ENCODE measurements at regions not wholly inside any gene's neighbourhood (a gene's known extent, or its start where the extent isn't known, plus 50 kb on each side); places are given as distances from the start of the nearest gene placed in this dataset.

DNA sequence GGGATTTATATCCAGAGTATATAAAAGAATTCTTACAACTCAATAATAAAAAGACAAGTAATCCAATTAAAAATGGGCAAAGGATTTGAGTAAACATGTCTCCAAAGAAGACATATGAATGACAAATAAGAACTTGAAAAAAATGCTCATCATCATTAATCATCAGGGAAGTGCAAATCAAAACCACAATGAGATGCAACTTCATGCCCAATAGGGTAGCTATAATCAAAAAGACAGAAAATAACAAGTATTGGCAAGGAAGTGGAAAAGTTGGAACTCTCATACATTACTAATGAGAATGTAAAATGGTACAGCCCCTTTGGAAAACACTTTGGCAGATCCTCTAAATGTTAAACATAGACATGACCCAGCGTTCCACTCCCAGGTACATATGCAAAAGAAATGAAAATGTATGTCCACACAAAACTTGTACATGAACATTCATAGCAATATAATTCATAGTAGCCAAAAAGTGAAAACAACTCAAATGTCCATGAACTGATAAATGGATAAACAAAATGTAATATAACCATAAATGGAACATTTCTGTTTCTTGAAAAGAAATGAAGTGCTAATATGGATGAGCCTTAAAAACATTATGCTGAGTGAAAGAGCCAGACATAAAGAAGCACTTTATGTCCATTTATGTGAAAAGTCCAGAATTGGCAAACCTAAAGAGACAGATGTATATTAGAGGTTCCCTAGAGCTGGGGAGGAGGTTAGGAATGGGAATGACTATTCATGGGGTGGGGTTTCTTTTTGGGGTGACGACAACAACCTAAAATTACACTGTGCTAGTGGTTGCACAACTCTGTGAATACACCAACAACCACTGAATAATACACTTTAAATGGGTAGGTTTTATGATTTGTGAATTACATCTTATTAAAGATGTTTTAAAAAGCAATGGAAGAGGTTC, 259.7 kb downstream of the RHOU start (continued):
- TF ChIP-seq, protein P1, sequence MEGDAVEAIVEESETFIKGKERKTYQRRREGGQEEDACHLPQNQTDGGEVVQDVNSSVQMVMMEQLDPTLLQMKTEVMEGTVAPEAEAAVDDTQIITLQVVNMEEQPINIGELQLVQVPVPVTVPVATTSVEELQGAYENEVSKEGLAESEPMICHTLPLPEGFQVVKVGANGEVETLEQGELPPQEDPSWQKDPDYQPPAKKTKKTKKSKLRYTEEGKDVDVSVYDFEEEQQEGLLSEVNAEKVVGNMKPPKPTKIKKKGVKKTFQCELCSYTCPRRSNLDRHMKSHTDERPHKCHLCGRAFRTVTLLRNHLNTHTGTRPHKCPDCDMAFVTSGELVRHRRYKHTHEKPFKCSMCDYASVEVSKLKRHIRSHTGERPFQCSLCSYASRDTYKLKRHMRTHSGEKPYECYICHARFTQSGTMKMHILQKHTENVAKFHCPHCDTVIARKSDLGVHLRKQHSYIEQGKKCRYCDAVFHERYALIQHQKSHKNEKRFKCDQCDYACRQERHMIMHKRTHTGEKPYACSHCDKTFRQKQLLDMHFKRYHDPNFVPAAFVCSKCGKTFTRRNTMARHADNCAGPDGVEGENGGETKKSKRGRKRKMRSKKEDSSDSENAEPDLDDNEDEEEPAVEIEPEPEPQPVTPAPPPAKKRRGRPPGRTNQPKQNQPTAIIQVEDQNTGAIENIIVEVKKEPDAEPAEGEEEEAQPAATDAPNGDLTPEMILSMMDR (IDR thresholded peaks at IDR 0.05; ENCODE audit: low read depth, low read length, missing input control): no peak
- TF ChIP-seq YY1 (IDR thresholded peaks at IDR 0.05): no peak
- TF ChIP-seq HNF4G (IDR thresholded peaks at IDR 0.05): no peak
- no peak for TF ChIP-seq EGR1 (IDR thresholded peaks at IDR 0.05; ENCODE audit: low read depth in 2 of 2)

DNA sequence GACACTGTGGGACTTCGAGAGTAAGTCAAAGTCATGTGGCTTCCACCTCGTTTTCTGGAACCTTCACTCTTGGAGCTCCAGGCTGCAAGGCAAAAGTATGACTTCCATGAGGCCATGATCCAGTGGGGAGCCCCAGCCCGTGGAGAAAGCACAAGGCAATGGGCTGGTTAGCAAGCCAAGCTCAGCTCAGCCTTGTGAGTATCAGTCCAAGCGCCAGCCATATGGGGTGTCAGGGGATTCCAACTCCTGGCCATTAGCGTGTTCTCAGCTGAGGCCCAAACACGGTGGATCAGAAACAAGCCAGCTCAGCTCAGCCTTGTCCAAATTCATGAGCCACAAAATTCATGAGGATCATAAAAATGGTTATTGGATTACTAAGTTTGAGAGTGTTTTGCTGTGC, 261.0 kb downstream of the RHOU start:
- H3K9me3 ChIP-seq (ENCODE audit: control insufficient read depth in 4 of 4, low read length in 3 of 4): no peaks in the 10 kb centered on the region
- H3K4me1 ChIP-seq (ENCODE audit: control insufficient read depth in 4 of 4, insufficient read depth in 4 of 4, low read length in 3 of 4): peaks cover 0 to 7% (median 2%) of the 10 kb centered on the region in 4 donors
- TF ChIP-seq JUND (IDR thresholded peaks at IDR 0.05) (no peak), YY1 (IDR thresholded peaks at IDR 0.05) (no peak), FOXA2 (IDR thresholded peaks at IDR 0.05) (no peak), NR2F2 (IDR thresholded peaks at IDR 0.05) (no peak), HNF4G (IDR thresholded peaks at IDR 0.05) (no peak), FOXA1 (IDR thresholded peaks at IDR 0.05) (no peak), EGR1 (IDR thresholded peaks at IDR 0.05; ENCODE audit: low read depth in 2 of 2) (no peak), SP1 (IDR thresholded peaks at IDR 0.05) (no peak)
- TF ChIP-seq, protein P2, sequence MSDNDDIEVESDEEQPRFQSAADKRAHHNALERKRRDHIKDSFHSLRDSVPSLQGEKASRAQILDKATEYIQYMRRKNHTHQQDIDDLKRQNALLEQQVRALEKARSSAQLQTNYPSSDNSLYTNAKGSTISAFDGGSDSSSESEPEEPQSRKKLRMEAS (IDR thresholded peaks at IDR 0.05): no peak
- TF ChIP-seq, protein P3, sequence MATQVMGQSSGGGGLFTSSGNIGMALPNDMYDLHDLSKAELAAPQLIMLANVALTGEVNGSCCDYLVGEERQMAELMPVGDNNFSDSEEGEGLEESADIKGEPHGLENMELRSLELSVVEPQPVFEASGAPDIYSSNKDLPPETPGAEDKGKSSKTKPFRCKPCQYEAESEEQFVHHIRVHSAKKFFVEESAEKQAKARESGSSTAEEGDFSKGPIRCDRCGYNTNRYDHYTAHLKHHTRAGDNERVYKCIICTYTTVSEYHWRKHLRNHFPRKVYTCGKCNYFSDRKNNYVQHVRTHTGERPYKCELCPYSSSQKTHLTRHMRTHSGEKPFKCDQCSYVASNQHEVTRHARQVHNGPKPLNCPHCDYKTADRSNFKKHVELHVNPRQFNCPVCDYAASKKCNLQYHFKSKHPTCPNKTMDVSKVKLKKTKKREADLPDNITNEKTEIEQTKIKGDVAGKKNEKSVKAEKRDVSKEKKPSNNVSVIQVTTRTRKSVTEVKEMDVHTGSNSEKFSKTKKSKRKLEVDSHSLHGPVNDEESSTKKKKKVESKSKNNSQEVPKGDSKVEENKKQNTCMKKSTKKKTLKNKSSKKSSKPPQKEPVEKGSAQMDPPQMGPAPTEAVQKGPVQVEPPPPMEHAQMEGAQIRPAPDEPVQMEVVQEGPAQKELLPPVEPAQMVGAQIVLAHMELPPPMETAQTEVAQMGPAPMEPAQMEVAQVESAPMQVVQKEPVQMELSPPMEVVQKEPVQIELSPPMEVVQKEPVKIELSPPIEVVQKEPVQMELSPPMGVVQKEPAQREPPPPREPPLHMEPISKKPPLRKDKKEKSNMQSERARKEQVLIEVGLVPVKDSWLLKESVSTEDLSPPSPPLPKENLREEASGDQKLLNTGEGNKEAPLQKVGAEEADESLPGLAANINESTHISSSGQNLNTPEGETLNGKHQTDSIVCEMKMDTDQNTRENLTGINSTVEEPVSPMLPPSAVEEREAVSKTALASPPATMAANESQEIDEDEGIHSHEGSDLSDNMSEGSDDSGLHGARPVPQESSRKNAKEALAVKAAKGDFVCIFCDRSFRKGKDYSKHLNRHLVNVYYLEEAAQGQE (IDR thresholded peaks at IDR 0.05): no peak
- TF ChIP-seq, protein P4, sequence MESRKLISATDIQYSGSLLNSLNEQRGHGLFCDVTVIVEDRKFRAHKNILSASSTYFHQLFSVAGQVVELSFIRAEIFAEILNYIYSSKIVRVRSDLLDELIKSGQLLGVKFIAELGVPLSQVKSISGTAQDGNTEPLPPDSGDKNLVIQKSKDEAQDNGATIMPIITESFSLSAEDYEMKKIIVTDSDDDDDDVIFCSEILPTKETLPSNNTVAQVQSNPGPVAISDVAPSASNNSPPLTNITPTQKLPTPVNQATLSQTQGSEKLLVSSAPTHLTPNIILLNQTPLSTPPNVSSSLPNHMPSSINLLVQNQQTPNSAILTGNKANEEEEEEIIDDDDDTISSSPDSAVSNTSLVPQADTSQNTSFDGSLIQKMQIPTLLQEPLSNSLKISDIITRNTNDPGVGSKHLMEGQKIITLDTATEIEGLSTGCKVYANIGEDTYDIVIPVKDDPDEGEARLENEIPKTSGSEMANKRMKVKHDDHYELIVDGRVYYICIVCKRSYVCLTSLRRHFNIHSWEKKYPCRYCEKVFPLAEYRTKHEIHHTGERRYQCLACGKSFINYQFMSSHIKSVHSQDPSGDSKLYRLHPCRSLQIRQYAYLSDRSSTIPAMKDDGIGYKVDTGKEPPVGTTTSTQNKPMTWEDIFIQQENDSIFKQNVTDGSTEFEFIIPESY (IDR thresholded peaks at IDR 0.05): no peak
- TF ChIP-seq, protein P1 (IDR thresholded peaks at IDR 0.05; ENCODE audit: low read depth, low read length, missing input control): no peak
- TF ChIP-seq, protein P5, sequence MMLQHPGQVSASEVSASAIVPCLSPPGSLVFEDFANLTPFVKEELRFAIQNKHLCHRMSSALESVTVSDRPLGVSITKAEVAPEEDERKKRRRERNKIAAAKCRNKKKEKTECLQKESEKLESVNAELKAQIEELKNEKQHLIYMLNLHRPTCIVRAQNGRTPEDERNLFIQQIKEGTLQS (IDR thresholded peaks at IDR 0.05): no peak
- no peak overlapping the region for H3K27ac ChIP-seq (ENCODE audit: low read depth in 1 of 2, low read length in 2 of 2)
- H3K36me3 ChIP-seq (ENCODE audit: control insufficient read depth in 4 of 4, insufficient read depth in 3 of 4, low read depth in 1 of 4, low read length in 3 of 4): no peaks in the 10 kb centered on the region
- no peaks in the 10 kb centered on the region for H3K27me3 ChIP-seq (ENCODE audit: control insufficient read depth in 4 of 4, insufficient read depth in 4 of 4, low read length in 3 of 4)
- DNase-seq (ENCODE audit: low spot score): no peak
- no peak overlapping the region for H3K4me3 ChIP-seq (ENCODE audit: low read depth in 1 of 3, low read length in 3 of 3)
- H3K9ac ChIP-seq (ENCODE audit: low read depth in 1 of 2, low read length in 2 of 2): no peak overlapping the region
- WGBS: 93% methylated on average over 6 of the region's 6 CpGs

Data from liver (tissue), 8 donors.